HepG2 (cell line): ENCODE measurements at regions not wholly inside any gene's neighbourhood (a gene's known extent, or its start where the extent isn't known, plus 50 kb on each side); places are given as distances from the start of the nearest gene placed in this dataset.

Source experiments
- ATAC-seq: fragments of 200-7000 bp; cut with Tn5 transposase; 3 replicates; pipeline ENCODE4 v1.9.1; 2020; ENCODE audit warnings: mild to moderate bottlenecking, moderate library complexity
- BruUV-seq: library from RNA; stranded (reverse); fragments of 400-500 nt; replicated peaks from 2 replicates; lab custom pipeline; 2021; lab: Mats Ljungman, UMichigan
- CTCF ChIA-PET: fragments of 300-600 bp; formaldehyde crosslinking; extraction: SDS; loops from one replicate; lab custom pipeline; 2021; ENCODE audit warnings: low total read pairs, inconsistent platforms, low intra/inter-chr PET ratio; lab: Yijun Ruan, JAX
- POLR2A ChIA-PET: fragments of 350-600 bp; sonication (Branson Sonifier 250); formaldehyde crosslinking; loops from one replicate; lab custom pipeline; 2020; ENCODE audit warnings: antibody characterized with exemption, inconsistent platforms; lab: Yijun Ruan, JAX
- DNase-seq: peaks from one replicate; pipeline ENCODE4 v3.0.0-alpha.2; 2015; ENCODE audit warnings: low spot score
- FAIRE-seq: peaks from 3 replicates; lab custom pipeline; 2011; peaks lifted over from hg19 to GRCh38; lab: Jason Lieb, UNC
- H2AFZ ChIP-seq: one replicate; pipeline ENCODE4 v1.6.1; 2011; ENCODE audit warnings: low read length, inconsistent platforms
- H3K27ac ChIP-seq: fragments of 300-600 bp; 3 replicates; pipeline ENCODE4 v1.8.0; 2011; ENCODE audit warnings: mixed run types, mild to moderate bottlenecking, mixed read lengths, low read length, inconsistent platforms; ENCODE audit not compliant: insufficient read depth; ENCODE audit errors: extremely low read length
- H3K27me3 ChIP-seq, 2 experiments: fragments of 200-600 bp in 1 of 2; 2 replicates in 1 of 2; 3 replicates in 1 of 2; pipeline versions ENCODE4 v1.6.0 to v1.8.0; 2011; ENCODE audit warnings: low read length in 2 of 2, mild to moderate bottlenecking in 2 of 2, moderate library complexity in 2 of 2, inconsistent platforms in 1 of 2; ENCODE audit not compliant: insufficient read depth in 2 of 2, control insufficient read depth in 1 of 2
- H3K36me3 ChIP-seq, 2 experiments: fragments of 200-600 bp in 1 of 2; replicated peaks in 1 of 2; 2 replicates in 1 of 2; 3 replicates in 1 of 2; pipeline versions ENCODE4 v1.5.1 to v1.8.0; 2011; ENCODE audit warnings: low read length in 2 of 2, inconsistent platforms in 1 of 2; ENCODE audit not compliant: insufficient read depth in 2 of 2, control insufficient read depth in 1 of 2
- H3K4me1 ChIP-seq: 2 replicates; pipeline ENCODE4 v1.5.1; 2012; ENCODE audit warnings: low read length, inconsistent platforms; ENCODE audit not compliant: insufficient read depth
- H3K4me2 ChIP-seq: 2 replicates; pipeline ENCODE4 v1.6.0; 2011; ENCODE audit warnings: low read depth, low read length, inconsistent platforms
- H3K4me3 ChIP-seq, 3 experiments: fragments of 200-600 bp in 1 of 3; sonication (generic), shearing (Covaris generic) in 1 of 3; replicated peaks in 1 of 3; 2 replicates each; pipeline ENCODE4 v1.5.1; 2011 to 2016; ENCODE audit warnings: low read length in 3 of 3, inconsistent platforms in 2 of 3, low read depth in 2 of 3, mild to moderate bottlenecking in 2 of 3, control low read depth in 1 of 3, mixed read lengths in 1 of 3; ENCODE audit not compliant: insufficient read depth in 1 of 3
- H3K79me2 ChIP-seq: one replicate; pipeline ENCODE4 v1.6.1; 2011; ENCODE audit warnings: low read length, inconsistent platforms; ENCODE audit not compliant: insufficient read depth
- H3K9ac ChIP-seq: 2 replicates; pipeline ENCODE4 v1.6.0; 2011; ENCODE audit warnings: mild to moderate bottlenecking, low read depth, low read length, inconsistent platforms; ENCODE audit not compliant: insufficient read depth
- H3K9me3 ChIP-seq: 2 replicates; pipeline ENCODE4 v1.5.1; 2012; ENCODE audit warnings: mild to moderate bottlenecking, low read length
- H4K20me1 ChIP-seq: 2 replicates; pipeline ENCODE4 v1.6.0; 2011; ENCODE audit warnings: inconsistent platforms, mild to moderate bottlenecking, low read length, moderate library complexity; ENCODE audit not compliant: insufficient read depth
- CHD4 ChIP-seq: fragments of 200-600 bp; sonication (generic); IDR thresholded peaks from 2 replicates; pipeline ENCODE4 v1.7.0; 2017; ENCODE audit warnings: mild to moderate bottlenecking, low read length, borderline replicate concordance
- EED ChIP-seq: sonication (generic); formaldehyde crosslinking; IDR thresholded peaks from 2 replicates; pipeline ENCODE4 v1.5.0; 2020; ENCODE audit warnings: mild to moderate bottlenecking, missing genetic modification reagents
- FOXM1 ChIP-seq: sonication (generic); formaldehyde crosslinking; IDR thresholded peaks from 2 replicates; pipeline ENCODE4 v1.5.0; 2020; ENCODE audit warnings: missing genetic modification reagents
- GZF1 ChIP-seq: sonication (generic); formaldehyde crosslinking; IDR thresholded peaks from 2 replicates; pipeline ENCODE4 v1.5.1; 2020; ENCODE audit warnings: mild to moderate bottlenecking, missing genetic modification reagents
- HNRNPUL1 ChIP-seq: fragments of 200-400 bp; formaldehyde crosslinking; IDR thresholded peaks from 2 replicates; pipeline ENCODE4 v1.6.1; 2017; ENCODE audit warnings: low read depth, mild to moderate bottlenecking, low read length, moderate library complexity
- MYPOP ChIP-seq: sonication (generic); formaldehyde crosslinking; IDR thresholded peaks from 2 replicates; pipeline ENCODE4 v1.8.1; 2023; ENCODE audit warnings: mild to moderate bottlenecking, moderate library complexity, missing genetic modification reagents
- NKX3-1 ChIP-seq: sonication (generic); formaldehyde crosslinking; IDR thresholded peaks from 2 replicates; pipeline ENCODE4 v1.5.0; 2020; ENCODE audit warnings: missing genetic modification reagents
- ONECUT2 ChIP-seq: sonication (generic); formaldehyde crosslinking; IDR thresholded peaks from 2 replicates; pipeline ENCODE4 v1.4.0; 2020; ENCODE audit warnings: missing genetic modification reagents
- REPIN1 ChIP-seq: sonication (generic); formaldehyde crosslinking; IDR thresholded peaks from 2 replicates; pipeline ENCODE4 v1.8.0; 2022; ENCODE audit warnings: missing genetic modification reagents, low read depth, mild to moderate bottlenecking, borderline replicate concordance
- YEATS2 ChIP-seq: sonication (generic); formaldehyde crosslinking; IDR thresholded peaks from 2 replicates; pipeline ENCODE4 v1.4.0; 2020; ENCODE audit warnings: missing genetic modification reagents, borderline replicate concordance
- ZFYVE20 ChIP-seq: sonication (generic); formaldehyde crosslinking; IDR thresholded peaks from 2 replicates; pipeline ENCODE4 v1.8.0; 2023; ENCODE audit warnings: low read depth, mild to moderate bottlenecking, moderate library complexity, missing genetic modification reagents, borderline replicate concordance
- ZGPAT ChIP-seq: IDR thresholded peaks from 2 replicates; pipeline ENCODE4 v1.6.1; 2016; ENCODE audit warnings: mild to moderate bottlenecking
- ZNF20 ChIP-seq: sonication (generic); formaldehyde crosslinking; IDR thresholded peaks from 2 replicates; pipeline ENCODE4 v1.4.0; 2020; ENCODE audit warnings: mild to moderate bottlenecking, moderate library complexity, missing genetic modification reagents
- ZZZ3 ChIP-seq: sonication (generic); formaldehyde crosslinking; IDR thresholded peaks from 2 replicates; pipeline ENCODE4 v1.4.0; 2020; ENCODE audit warnings: missing genetic modification reagents, mild to moderate bottlenecking, borderline replicate concordance
- WGBS: methylation state at CpG from one replicate; pipeline ENCODE4 v1.1.6; 2017; ENCODE audit warnings: low lambda C conversion rate; 5-methylcytosine and 5-hydroxymethylcytosine counted together
- in situ Hi-C: cut with HindIII; loops from 2 replicates; pipeline ENCODE4 v1.10.0; 2017; ENCODE audit warnings: low pct_unique_long_range_greater_than_20kb; ENCODE audit not compliant: extremely low pct_ligation_motif_present
- intact Hi-C: fragments of 100-400 bp; cut with micrococcal nuclease; formaldehyde crosslinking; loops from one replicate; pipeline ENCODE4 v1.10.0; 2022; ENCODE audit not compliant: unreplicated experiment

- no peak for DNase-seq
- no TSS peak for BruUV-seq
- H3K9ac ChIP-seq = no peak overlapping the region
- in situ Hi-C loops = no loop called here
- H3K36me3 ChIP-seq = no peaks in the 10 kb centered on the region
- POLR2A ChIA-PET = no interaction called here
- CTCF ChIA-PET = no interaction called here
- H3K27ac ChIP-seq = no peak overlapping the region
- H3K4me2 ChIP-seq = no peak overlapping the region
- TF ChIP-seq CHD4 (no peak), NKX3-1 (CRISPR knock-in tag) (no peak), ZZZ3 (CRISPR knock-in tag) (no peak), YEATS2 (CRISPR knock-in tag) (no peak), ONECUT2 (no peak), REPIN1 (CRISPR knock-in tag) (no peak), MYPOP (CRISPR knock-in tag) (no peak), ZFYVE20 (CRISPR knock-in tag) (no peak), EED (CRISPR knock-in tag) (no peak), FOXM1 (CRISPR knock-in tag) (no peak), HNRNPUL1 (no peak), ZGPAT (CRISPR knock-in tag) (no peak), ZNF20 (CRISPR knock-in tag) (no peak), GZF1 (CRISPR knock-in tag) (no peak)
- H3K9me3 ChIP-seq = no peaks in the 10 kb centered on the region
- no peaks in the 10 kb centered on the region for H4K20me1 ChIP-seq
- no peak for ATAC-seq
- FAIRE-seq = no peak
- H3K79me2 ChIP-seq = no peaks in the 10 kb centered on the region
- WGBS = 0% methylated on average over 1 of the region's 1 CpG
- intact Hi-C loops = no loop called here
- H3K4me3 ChIP-seq = no peak overlapping the region
- H3K4me1 ChIP-seq = no peaks in the 10 kb centered on the region
- no peak overlapping the region for H2AFZ ChIP-seq
- no peaks in the 10 kb centered on the region for H3K27me3 ChIP-seq
These were observed 135.3 kb upstream of the DAZL start for GRCh38 chr3:16740515-16740914.
